ENCODE measurements at regions not wholly inside any gene's neighbourhood (a gene's known extent, or its start where the extent isn't known, plus 50 kb on each side); places are given as distances from the start of the nearest gene placed in this dataset.

DNA sequence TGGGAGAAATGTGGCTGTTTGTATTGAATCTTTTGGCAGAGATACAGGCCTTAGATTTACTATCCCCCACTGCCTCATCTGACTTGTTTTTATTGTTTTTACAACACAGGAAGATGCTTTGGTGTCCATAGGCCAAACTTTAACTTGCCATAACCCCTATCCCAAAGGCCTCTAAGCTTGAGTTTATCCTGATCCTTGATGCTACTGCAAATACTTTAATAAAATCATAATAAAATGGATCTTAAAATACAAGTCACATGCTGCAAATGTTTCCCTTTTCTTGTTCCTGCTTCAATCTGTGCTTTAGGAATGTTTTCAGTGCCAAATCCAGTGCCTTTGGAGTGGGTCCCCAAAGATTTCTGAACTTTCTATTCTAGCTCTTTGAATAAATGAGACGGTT is 770.6 kb downstream of the DACH1 start:
- no peak for TF ChIP-seq POLR2AphosphoS5 (IDR thresholded peaks at IDR 0.05; ENCODE audit: borderline replicate concordance, low read depth, low read length)
- no peak for TF ChIP-seq EZH2 (IDR thresholded peaks at IDR 0.05)

Data from SK-N-MC (cell line).